H9 (cell line): ENCODE measurements at regions not wholly inside any gene's neighbourhood (a gene's known extent, or its start where the extent isn't known, plus 50 kb on each side); places are given as distances from the start of the nearest gene placed in this dataset.

Experiments
- DNase-seq: peaks from one replicate; pipeline ENCODE4 v3.0.0-alpha.2; 2017
- H2AFZ ChIP-seq: one replicate; pipeline ENCODE4 v1.6.1; 2013; ENCODE audit warnings: mild to moderate bottlenecking, low read length, control low read depth, moderate library complexity
- H2AK5ac ChIP-seq: 2 replicates; pipeline ENCODE4 v1.6.1; 2013; ENCODE audit warnings: low read length, control low read depth, mixed read lengths; ENCODE audit not compliant: insufficient read length
- H2BK120ac ChIP-seq: one replicate; pipeline ENCODE4 v1.6.1; 2013; ENCODE audit warnings: low read depth, mild to moderate bottlenecking, low read length, control low read depth, inconsistent platforms; ENCODE audit not compliant: poor library complexity, severe bottlenecking
- H2BK12ac ChIP-seq: 2 replicates; pipeline ENCODE4 v1.6.1; 2013; ENCODE audit warnings: low read length, control low read depth, mixed read lengths, low read depth; ENCODE audit not compliant: insufficient read length
- H2BK15ac ChIP-seq: 2 replicates; pipeline ENCODE4 v1.6.1; 2013; ENCODE audit warnings: low read depth, low read length, control low read depth
- H2BK20ac ChIP-seq: one replicate; pipeline ENCODE4 v1.6.1; 2013; ENCODE audit warnings: low read depth, mild to moderate bottlenecking, low read length, control low read depth, inconsistent platforms; ENCODE audit not compliant: poor library complexity, severe bottlenecking
- H2BK5ac ChIP-seq: 2 replicates; pipeline ENCODE4 v1.6.1; 2013; ENCODE audit warnings: low read length, control low read depth, mixed read lengths; ENCODE audit not compliant: insufficient read length
- H3K14ac ChIP-seq: 2 replicates; pipeline ENCODE4 v1.6.1; 2013; ENCODE audit warnings: low read length, control low read depth; ENCODE audit not compliant: insufficient read depth
- H3K18ac ChIP-seq: 2 replicates; pipeline ENCODE4 v1.6.1; 2013; ENCODE audit warnings: low read depth, mild to moderate bottlenecking, mixed read lengths, low read length, control low read depth; ENCODE audit not compliant: insufficient read length
- H3K23ac ChIP-seq: 2 replicates; pipeline ENCODE4 v1.6.1; 2013; ENCODE audit warnings: low read length, control low read depth, mixed read lengths, low read depth; ENCODE audit not compliant: insufficient read length
- H3K23me2 ChIP-seq: 2 replicates; pipeline ENCODE4 v1.6.1; 2013; ENCODE audit warnings: low read depth, mild to moderate bottlenecking, mixed read lengths, low read length, control low read depth; ENCODE audit not compliant: insufficient read length, poor library complexity, severe bottlenecking
- H3K27ac ChIP-seq: 2 replicates; pipeline ENCODE4 v1.5.1; 2013; ENCODE audit warnings: low read length, control low read depth, mixed read lengths, low read depth; ENCODE audit not compliant: insufficient read length
- H3K27me3 ChIP-seq: 2 replicates; pipeline ENCODE4 v1.6.1; 2013; ENCODE audit warnings: low read length, control low read depth, inconsistent platforms; ENCODE audit not compliant: insufficient read depth
- H3K4ac ChIP-seq: 2 replicates; pipeline ENCODE4 v1.6.1; 2013; ENCODE audit warnings: low read depth, mild to moderate bottlenecking, control low read depth, inconsistent platforms, low read length, moderate library complexity
- H3K4me1 ChIP-seq: 2 replicates; pipeline ENCODE4 v1.6.1; 2013; ENCODE audit warnings: low read length, control low read depth, inconsistent platforms; ENCODE audit not compliant: insufficient read depth
- H3K4me2 ChIP-seq: 2 replicates; pipeline ENCODE4 v1.6.1; 2013; ENCODE audit warnings: low read length, control low read depth, mixed read lengths; ENCODE audit not compliant: insufficient read length, insufficient read depth
- H3K56ac ChIP-seq: 2 replicates; pipeline ENCODE4 v1.6.1; 2013; ENCODE audit warnings: low read depth, mild to moderate bottlenecking, mixed read lengths, low read length, control low read depth; ENCODE audit not compliant: insufficient read length
- H3K79me1 ChIP-seq: 2 replicates; pipeline ENCODE4 v1.6.1; 2013; ENCODE audit warnings: low read depth, mild to moderate bottlenecking, moderate library complexity, low read length, control low read depth, inconsistent platforms; ENCODE audit not compliant: insufficient read depth, poor library complexity, severe bottlenecking
- H3K79me2 ChIP-seq: 2 replicates; pipeline ENCODE4 v1.6.1; 2013; ENCODE audit warnings: low read length, control low read depth, inconsistent platforms; ENCODE audit not compliant: insufficient read depth
- H3K9ac ChIP-seq: 2 replicates; pipeline ENCODE4 v1.6.1; 2013; ENCODE audit warnings: low read length, control low read depth, mixed read lengths; ENCODE audit not compliant: insufficient read length; ENCODE audit errors: extremely low read depth
- H3K9me3 ChIP-seq: one replicate; pipeline ENCODE4 v1.6.1; 2013; ENCODE audit warnings: low read depth, low read length, inconsistent platforms; ENCODE audit not compliant: control insufficient read depth
- H3T11ph ChIP-seq: one replicate; pipeline ENCODE4 v1.6.1; 2013; ENCODE audit warnings: mild to moderate bottlenecking, low read length, control low read depth, inconsistent platforms
- H4K20me1 ChIP-seq: one replicate; pipeline ENCODE4 v1.6.1; 2013; ENCODE audit not compliant: control insufficient read depth, insufficient read length, insufficient read depth
- H4K5ac ChIP-seq: 2 replicates; pipeline ENCODE4 v1.6.1; 2013; ENCODE audit warnings: low read depth, mild to moderate bottlenecking, mixed read lengths, low read length, control low read depth; ENCODE audit not compliant: insufficient read length
- H4K8ac ChIP-seq: replicated peaks from 2 replicates; pipeline ENCODE4 v1.6.1; 2013; ENCODE audit warnings: low read length, control low read depth, mixed read lengths, low read depth; ENCODE audit not compliant: insufficient read length
- H4K91ac ChIP-seq: 2 replicates; pipeline ENCODE4 v1.6.1; 2013; ENCODE audit warnings: low read depth, mild to moderate bottlenecking, moderate library complexity, mixed read lengths, low read length, control low read depth; ENCODE audit not compliant: insufficient read length
- H3K27ac Mint-ChIP-seq, 3 experiments: 2 replicates in 2 of 3; 3 replicates in 1 of 3; pipeline ENCODE4 v1.8.0; 2020 to 2021; ENCODE audit warnings: mixed read lengths in 3 of 3, mild to moderate bottlenecking in 1 of 3, moderate library complexity in 1 of 3
- H3K27me3 Mint-ChIP-seq: 2 replicates; pipeline ENCODE4 v1.8.0; 2021; ENCODE audit warnings: low read depth, mild to moderate bottlenecking, moderate library complexity, mixed read lengths
- H3K36me3 Mint-ChIP-seq, 3 experiments: 2 replicates in 2 of 3; 3 replicates in 1 of 3; pipeline ENCODE4 v1.8.0; 2020 to 2021; ENCODE audit warnings: low read depth in 3 of 3, mixed read lengths in 3 of 3; ENCODE audit not compliant: insufficient read depth in 1 of 3
- H3K4me1 Mint-ChIP-seq, 2 experiments: 2 replicates each; pipeline ENCODE4 v1.8.0; 2020; ENCODE audit warnings: mixed read lengths in 2 of 2
- H3K4me3 Mint-ChIP-seq, 2 experiments: 2 replicates in 1 of 2; 3 replicates in 1 of 2; pipeline ENCODE4 v1.8.0; 2020 to 2021; ENCODE audit warnings: mild to moderate bottlenecking in 2 of 2, mixed read lengths in 2 of 2, moderate library complexity in 1 of 2
- H3K9me3 Mint-ChIP-seq, 2 experiments: 2 replicates in 1 of 2; 3 replicates in 1 of 2; pipeline ENCODE4 v1.8.0; 2020; ENCODE audit warnings: mild to moderate bottlenecking in 2 of 2, mixed read lengths in 2 of 2, moderate library complexity in 1 of 2
- CTCF ChIP-seq: fragments of 200-600 bp; sonication (generic); conservative IDR thresholded peaks from 3 replicates; pipeline ENCODE4 v1.8.0; 2021; ENCODE audit warnings: antibody characterized with exemption, mild to moderate bottlenecking
- WGBS: extraction: QIAGEN DNeasy Blood & Tissue Kit; methylation state at CpG from one replicate; pipeline ENCODE4 v1.1.7; 2013; ENCODE audit warnings: missing lambda C conversion rate, low lambda C conversion rate, mixed read lengths; ENCODE audit not compliant: insufficient read length; ENCODE audit errors: extremely low coverage; 5-methylcytosine and 5-hydroxymethylcytosine counted together

- Histone ChIP-seq H2AFZ (no peak overlapping the region), H3K4ac (no peak overlapping the region), H3K23me2 (no peaks in the 10 kb centered on the region), H3K18ac (no peak overlapping the region), H4K91ac (no peak overlapping the region), H2BK120ac (no peak overlapping the region), H4K5ac (no peak overlapping the region), H2BK20ac (no peak overlapping the region), H3T11ph (no peak overlapping the region), H4K20me1 (no peaks in the 10 kb centered on the region), H3K4me1 (no peaks in the 10 kb centered on the region; the same call in 1 of the 2 replicates), H3K27ac (no peak overlapping the region), H2AK5ac (no peak overlapping the region), H3K9me3 (no peaks in the 10 kb centered on the region), H3K56ac (no peak overlapping the region), H2BK12ac (no peak overlapping the region), H3K23ac (no peak overlapping the region), H4K8ac (no peak overlapping the region), H3K4me2 (no peak overlapping the region), H2BK15ac (no peak overlapping the region), H3K27me3 (no peaks in the 10 kb centered on the region), H2BK5ac (no peak overlapping the region), H3K9ac (no peak overlapping the region), H3K14ac (no peak overlapping the region), H3K79me1 (no peaks in the 10 kb centered on the region), H3K79me2 (no peaks in the 10 kb centered on the region)
- Mint-ChIP-seq H3K36me3 (no peaks in the 10 kb centered on the region), H3K9me3 (peaks cover 0 to 4% of the 10 kb centered on the region in 2 experiments; a peak in 2 of 5 replicates), H3K4me3 (no peak overlapping the region), H3K4me1 (peaks cover 19 to 20% of the 10 kb centered on the region in 2 experiments), H3K27me3 (no peaks in the 10 kb centered on the region), H3K27ac (no peak overlapping the region)
- DNase-seq: no peak
- TF ChIP-seq CTCF: no peak
- WGBS: no CpG with 5 or more reads among the region's 2 CpGs
These were observed 563.1 kb downstream of the RFPL4B start for GRCh38 chr6:112910256-112910655.
